ENCODE measurements at regions not wholly inside any gene's neighbourhood (a gene's known extent, or its start where the extent isn't known, plus 50 kb on each side); places are given as distances from the start of the nearest gene placed in this dataset.
"Not testable (repeated sequence)": the region's sequence is repeated elsewhere in the genome, so short reads cannot be mapped to it uniquely, and the experiment has no call there.

DNA sequence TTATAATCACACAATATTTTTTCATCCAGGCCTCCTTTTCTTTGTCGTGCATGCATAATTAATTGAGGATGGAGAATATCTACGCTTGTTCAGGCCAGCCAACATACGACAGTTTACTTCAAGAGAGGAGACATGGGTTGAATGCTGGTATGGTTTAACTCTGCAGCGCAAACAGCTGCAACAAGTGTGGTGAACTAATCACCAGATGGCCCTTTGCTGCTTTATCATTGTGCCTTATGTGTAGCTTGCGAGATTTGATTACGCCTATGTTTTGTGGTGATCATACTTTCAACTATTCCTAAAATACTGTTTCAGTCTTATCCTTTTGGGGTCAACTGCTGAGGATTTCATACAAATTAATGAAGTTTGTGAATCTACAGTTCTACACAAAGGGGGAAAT, 105.6 kb downstream of the IGLL1 start:
- DNase-seq (ENCODE audit: extremely low read depth in 1 of 4, low spot score in 3 of 4); H3K79me2 ChIP-seq (ENCODE audit: control insufficient read depth, insufficient read depth, low read length); H2AFZ ChIP-seq (ENCODE audit: low read depth, low read length); FAIRE-seq; BruUV-seq (replicated peaks); H3K27me3 ChIP-seq (ENCODE audit: control insufficient read depth in 2 of 2, insufficient read depth in 2 of 2, low read length in 2 of 2); intact Hi-C loops (cut with micrococcal nuclease); H3K4me1 ChIP-seq (replicated peaks in 1 of 2; ENCODE audit: control insufficient read depth in 2 of 2, insufficient read depth in 2 of 2, low read length in 2 of 2); H4K20me1 ChIP-seq (replicated peaks; ENCODE audit: control insufficient read depth, insufficient read depth, low read length); H3K36me3 ChIP-seq (ENCODE audit: control insufficient read depth, insufficient read depth, low read length); CTCF ChIA-PET (ENCODE audit: low intra/inter-chr PET ratio); ATAC-seq; H3K27ac ChIP-seq (ENCODE audit: extremely low read depth, low read depth, low read length); H3K9me1 ChIP-seq (ENCODE audit: control insufficient read depth, insufficient read depth, low read length); H3K9me3 ChIP-seq (replicated peaks; ENCODE audit: control insufficient read depth, insufficient read depth, low read depth, low read length); in situ Hi-C loops (cut with MboI); H3K4me2 ChIP-seq (ENCODE audit: insufficient read depth, low read length); H3K9ac ChIP-seq (ENCODE audit: insufficient read depth in 1 of 2, low read depth in 2 of 2, low read length in 2 of 2); H3K4me3 ChIP-seq: not testable (repeated sequence)
- TF ChIP-seq CBFA2T3 (IDR thresholded peaks at IDR 0.05) (peak; percentile 37), TCF3 (CRISPR knock-in tag; IDR thresholded peaks at IDR 0.05) (peak; percentile 45; the same call in 1 of the 2 replicates), CBFA2T2 (conservative IDR thresholded peaks at IDR 0.05) (peak; percentile 23; the same call in 1 of the 2 replicates)
- 11% methylated on average over 6 of the region's 6 CpGs for WGBS (ENCODE audit: insufficient coverage, low coverage, missing lambda C conversion rate)
- POLR2A ChIA-PET, result interaction anchor here (0.7 kb wide), 1 partner anchor 25 kb away, joined by 4 read pairs; no protein-coding TSS in a partner anchor

DNA sequence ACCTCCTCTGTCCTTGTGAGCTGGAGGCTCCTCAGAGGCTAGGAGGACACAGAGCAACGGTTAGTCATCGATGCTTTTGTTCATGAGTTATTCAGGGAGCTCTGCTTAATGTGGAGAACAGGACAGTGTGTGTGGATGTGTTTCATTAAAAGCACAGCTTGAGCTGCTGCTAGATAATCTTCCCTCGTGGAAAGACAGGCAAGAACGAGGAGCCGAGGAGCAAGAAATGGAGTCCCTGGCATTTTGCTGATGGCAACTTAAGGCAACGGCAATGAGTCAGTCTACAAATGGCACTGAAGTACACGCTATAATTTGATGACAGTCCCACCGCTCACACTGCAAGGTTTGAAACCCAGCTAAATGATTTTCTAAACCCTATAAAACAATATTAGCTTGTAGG, 106.2 kb downstream of the IGLL1 start:
- WGBS (ENCODE audit: insufficient coverage, low coverage, missing lambda C conversion rate), result 13% methylated on average over 7 of the region's 8 CpGs
- no peaks in the 10 kb centered on the region for H3K79me2 ChIP-seq (ENCODE audit: control insufficient read depth, insufficient read depth, low read length)
- ATAC-seq, result no peak
- no peaks in the 10 kb centered on the region for H3K9me3 ChIP-seq (replicated peaks; ENCODE audit: control insufficient read depth, insufficient read depth, low read depth, low read length)
- in situ Hi-C loops (cut with MboI), result no loop called here
- TF ChIP-seq FOS (IDR thresholded peaks at IDR 0.05; ENCODE audit: extremely low read depth, insufficient read length) (no peak), ZNF184 (CRISPR knock-in tag; IDR thresholded peaks at IDR 0.05) (no peak), ZBTB17 (CRISPR knock-in tag; IDR thresholded peaks at IDR 0.05) (no peak), ETV1 (tag; conservative IDR thresholded peaks at IDR 0.05; ENCODE audit: low read depth) (no peak), FOSL1 (tag; conservative IDR thresholded peaks at IDR 0.05) (no peak), ZNF24 (IDR thresholded peaks at IDR 0.05) (no peak), PPARD (CRISPR knock-in tag; IDR thresholded peaks at IDR 0.05) (no peak), RBM15 (IDR thresholded peaks at IDR 0.05; ENCODE audit: insufficient read depth, low read length) (no peak), TRIM24 (IDR thresholded peaks at IDR 0.05) (no peak), HMG20B (CRISPR knock-in tag; IDR thresholded peaks at IDR 0.05) (no peak)
- TF ChIP-seq, protein P1, sequence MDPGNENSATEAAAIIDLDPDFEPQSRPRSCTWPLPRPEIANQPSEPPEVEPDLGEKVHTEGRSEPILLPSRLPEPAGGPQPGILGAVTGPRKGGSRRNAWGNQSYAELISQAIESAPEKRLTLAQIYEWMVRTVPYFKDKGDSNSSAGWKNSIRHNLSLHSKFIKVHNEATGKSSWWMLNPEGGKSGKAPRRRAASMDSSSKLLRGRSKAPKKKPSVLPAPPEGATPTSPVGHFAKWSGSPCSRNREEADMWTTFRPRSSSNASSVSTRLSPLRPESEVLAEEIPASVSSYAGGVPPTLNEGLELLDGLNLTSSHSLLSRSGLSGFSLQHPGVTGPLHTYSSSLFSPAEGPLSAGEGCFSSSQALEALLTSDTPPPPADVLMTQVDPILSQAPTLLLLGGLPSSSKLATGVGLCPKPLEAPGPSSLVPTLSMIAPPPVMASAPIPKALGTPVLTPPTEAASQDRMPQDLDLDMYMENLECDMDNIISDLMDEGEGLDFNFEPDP (CRISPR knock-in tag; IDR thresholded peaks at IDR 0.05), result no peak
- intact Hi-C loops (cut with micrococcal nuclease), result no loop called here
- FAIRE-seq, result no peak
- H3K9ac ChIP-seq (ENCODE audit: insufficient read depth in 1 of 2, low read depth in 2 of 2, low read length in 2 of 2), result no peak overlapping the region
- POLR2A ChIA-PET, result no interaction called here
- H3K36me3 ChIP-seq (ENCODE audit: control insufficient read depth, insufficient read depth, low read length), result no peaks in the 10 kb centered on the region
- H2AFZ ChIP-seq (ENCODE audit: low read depth, low read length), result peak overlapping the region; percentile 32; the same call in 1 of the 2 replicates
- H3K9me1 ChIP-seq (ENCODE audit: control insufficient read depth, insufficient read depth, low read length), result no peaks in the 10 kb centered on the region
- no peak overlapping the region for H3K27ac ChIP-seq (ENCODE audit: extremely low read depth, low read depth, low read length)
- CTCF ChIA-PET (ENCODE audit: low intra/inter-chr PET ratio), result no interaction called here
- no peaks in the 10 kb centered on the region; a peak in 2 of 5 replicates for H3K27me3 ChIP-seq (ENCODE audit: control insufficient read depth in 2 of 2, insufficient read depth in 2 of 2, low read length in 2 of 2)
- no TSS peak for BruUV-seq (replicated peaks)
- no peak for DNase-seq (ENCODE audit: extremely low read depth in 1 of 4, low spot score in 3 of 4)
- no peak overlapping the region for H3K4me3 ChIP-seq
- no peaks in the 10 kb centered on the region for H4K20me1 ChIP-seq (replicated peaks; ENCODE audit: control insufficient read depth, insufficient read depth, low read length)
- H3K4me2 ChIP-seq (ENCODE audit: insufficient read depth, low read length), result no peak overlapping the region
- H3K4me1 ChIP-seq (replicated peaks in 1 of 2; ENCODE audit: control insufficient read depth in 2 of 2, insufficient read depth in 2 of 2, low read length in 2 of 2), result no peaks in the 10 kb centered on the region; a peak in 1 of 5 replicates

Measured in K562 (cell line).